ENCODE measurements at regions not wholly inside any gene's neighbourhood (a gene's known extent, or its start where the extent isn't known, plus 50 kb on each side); places are given as distances from the start of the nearest gene placed in this dataset.
"Not testable (repeated sequence)": the region's sequence is repeated elsewhere in the genome, so short reads cannot be mapped to it uniquely, and the experiment has no call there.

DNA sequence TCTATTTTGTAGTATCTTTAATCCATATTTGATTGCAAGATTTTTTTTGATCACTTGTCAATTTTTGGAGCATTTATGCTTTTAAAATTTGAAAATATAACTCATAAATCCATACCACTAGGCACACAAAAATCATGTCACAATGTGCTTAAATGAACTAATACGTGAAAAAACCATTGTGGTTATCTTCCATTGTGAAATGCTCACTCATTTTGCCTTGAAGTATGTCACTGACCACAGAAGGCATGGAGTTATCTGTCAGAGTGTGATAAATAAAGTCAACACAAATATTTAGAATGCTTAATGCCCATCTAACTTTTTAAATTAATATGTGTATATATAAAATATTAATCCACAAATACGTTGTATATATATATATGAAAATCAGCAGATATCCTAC lies 347.2 kb downstream of the PTPRC start:
- DNase-seq: no peak

GRCh38 chr1:198986442-198986841 lies 347.6 kb downstream of the PTPRC start:
- no peak for DNase-seq

GRCh38 chr1:199002661-199003060 lies 363.8 kb downstream of the PTPRC start:
- DNase-seq: no peak

DNA sequence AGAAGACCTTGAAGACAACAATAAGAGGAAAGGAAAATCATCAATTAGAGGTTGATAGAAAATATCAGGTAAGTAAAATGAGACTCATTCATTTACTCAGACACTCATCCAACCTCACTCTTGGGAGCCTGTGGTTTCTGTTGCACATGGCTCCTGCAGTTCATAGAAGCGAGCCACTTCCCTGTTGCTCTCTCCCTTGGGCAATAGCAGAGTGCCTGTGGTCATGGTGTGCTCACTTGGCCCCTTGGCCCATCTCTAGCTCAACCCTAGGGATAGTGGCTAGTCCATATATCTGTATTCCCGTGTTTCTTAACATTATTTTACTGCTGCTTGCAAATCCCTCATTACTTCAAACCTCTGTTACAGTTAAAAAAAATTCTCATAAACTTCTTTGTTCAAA lies 368.6 kb downstream of the PTPRC start:
- no peak for DNase-seq

- no peak for DNase-seq
These were observed 370.6 kb downstream of the PTPRC start for GRCh38 chr1:199009447-199009846.

- no peak for DNase-seq
These were observed 371.7 kb downstream of the PTPRC start for GRCh38 chr1:199010492-199010891.

DNA sequence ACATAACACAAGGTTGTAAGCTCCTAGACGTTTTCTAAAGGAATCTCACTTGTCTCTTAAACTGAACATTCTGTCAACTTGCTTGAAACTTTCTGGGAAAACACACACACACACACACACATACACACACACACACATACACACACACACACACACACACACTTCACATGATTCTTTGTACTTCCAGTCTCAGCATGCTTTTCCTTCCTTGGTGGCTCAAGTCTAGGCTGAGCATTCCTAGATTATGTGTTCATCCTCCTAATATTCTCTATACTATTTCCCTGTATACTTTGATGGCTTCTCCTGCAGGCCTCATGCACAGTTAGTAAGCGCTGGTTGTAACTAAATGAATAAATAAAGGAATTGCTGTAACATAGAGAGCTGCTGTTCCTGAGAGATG lies 372.1 kb downstream of the PTPRC start:
- no peak for DNase-seq

- no peak for DNase-seq
These were observed 377.0 kb downstream of the PTPRC start for GRCh38 chr1:199015799-199016198.

DNA sequence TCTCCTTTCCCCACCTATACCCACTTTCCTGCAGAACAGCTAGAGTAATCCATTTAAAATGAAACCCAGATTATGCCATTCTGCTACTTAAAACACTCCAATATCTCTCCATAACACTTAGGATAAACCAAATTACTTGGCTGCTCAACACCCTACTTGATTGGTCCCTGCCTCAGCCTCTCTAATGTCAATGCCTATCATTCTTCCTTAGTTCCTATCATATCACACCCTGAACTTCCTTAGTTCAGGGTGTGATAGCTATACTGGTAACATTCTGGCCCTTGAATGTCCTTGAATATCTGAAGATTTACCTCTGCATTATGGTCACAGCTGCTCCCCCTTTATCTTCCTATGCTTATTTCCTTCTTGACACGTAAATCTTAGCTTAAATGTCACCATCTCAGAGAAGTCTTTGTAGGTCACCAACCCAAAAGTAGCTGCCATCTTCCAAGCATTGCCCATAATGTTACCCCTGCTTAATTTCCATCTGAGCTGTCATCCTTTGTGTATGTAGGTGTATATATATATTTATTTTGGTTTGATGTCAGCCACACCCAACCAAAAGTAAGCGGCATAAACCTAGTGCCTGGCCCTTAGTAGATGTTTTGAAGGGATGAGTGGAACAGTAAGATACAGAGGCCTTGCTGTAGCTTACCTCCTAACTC lies 379.8 kb downstream of the PTPRC start:
- DNase-seq: no peak

- no peak for DNase-seq
These were observed 381.2 kb downstream of the PTPRC start for GRCh38 chr1:199020051-199020450.

- DNase-seq: no peak
These were observed 382.1 kb downstream of the PTPRC start for GRCh38 chr1:199020904-199021303.

DNA sequence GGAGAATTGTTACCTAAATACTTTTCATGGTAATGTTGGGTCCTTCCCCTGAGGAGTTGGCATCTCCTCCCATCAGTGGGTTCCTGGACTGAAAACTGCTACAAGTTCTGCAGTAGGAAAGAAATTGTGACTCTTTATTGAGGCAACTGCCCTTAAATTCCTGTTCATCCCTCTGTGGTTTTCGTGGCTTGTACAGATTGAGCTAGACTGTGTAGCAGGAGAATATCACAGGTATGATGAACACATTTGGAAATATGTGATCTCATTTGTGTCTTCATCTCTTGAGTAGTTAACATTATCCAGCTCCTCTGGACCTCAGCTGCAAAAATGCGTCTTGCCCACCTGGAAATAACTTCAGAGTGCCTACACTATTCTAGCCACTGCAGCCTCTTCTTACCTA lies 390.6 kb downstream of the PTPRC start:
- DNase-seq: no peak

DNA sequence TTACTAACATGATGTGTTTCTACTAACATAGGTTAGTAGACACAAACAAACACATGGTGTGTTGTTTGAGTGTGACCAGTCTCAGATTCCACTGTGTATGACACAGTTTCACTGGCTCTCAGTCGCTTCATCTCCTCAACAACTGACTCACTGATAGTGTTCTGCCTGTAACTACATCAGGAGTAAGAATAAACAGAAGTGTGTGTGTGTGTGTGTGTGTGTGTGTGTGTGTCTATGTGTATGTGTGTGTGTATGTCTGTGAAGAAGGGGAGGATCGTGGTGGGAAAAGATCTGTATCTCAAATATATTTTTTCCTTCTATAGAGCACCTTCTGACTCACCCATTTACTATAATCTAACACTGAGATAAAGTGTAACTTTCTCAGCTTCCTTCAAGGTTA lies 391.0 kb downstream of the PTPRC start:
- DNase-seq: no peak

- not testable (repeated sequence) for DNase-seq
These were observed 391.7 kb downstream of the PTPRC start for GRCh38 chr1:199030541-199030940.

DNA sequence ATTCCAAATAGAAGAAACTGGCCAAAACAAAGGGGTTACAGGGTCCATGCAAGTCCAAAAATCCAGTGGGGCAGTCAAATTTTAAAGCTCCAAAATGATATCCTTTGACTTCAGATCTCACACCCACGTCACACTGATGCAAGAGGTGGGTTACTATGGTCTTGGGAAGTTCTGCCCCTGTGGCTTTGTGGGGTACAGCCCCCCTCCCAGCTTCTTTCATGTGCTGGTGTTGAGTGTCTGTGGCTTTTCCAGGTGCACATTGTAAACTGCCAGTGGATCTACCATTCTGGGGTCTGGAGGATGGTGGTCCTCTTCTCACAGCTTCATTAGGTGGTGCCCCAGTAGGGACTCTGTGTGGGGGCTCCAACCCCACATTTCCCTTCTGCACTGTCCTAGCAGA lies 392.3 kb downstream of the PTPRC start:
- not testable (repeated sequence) for DNase-seq

- not testable (repeated sequence) for DNase-seq
These were observed 393.6 kb downstream of the PTPRC start for GRCh38 chr1:199032479-199032878.

DNA sequence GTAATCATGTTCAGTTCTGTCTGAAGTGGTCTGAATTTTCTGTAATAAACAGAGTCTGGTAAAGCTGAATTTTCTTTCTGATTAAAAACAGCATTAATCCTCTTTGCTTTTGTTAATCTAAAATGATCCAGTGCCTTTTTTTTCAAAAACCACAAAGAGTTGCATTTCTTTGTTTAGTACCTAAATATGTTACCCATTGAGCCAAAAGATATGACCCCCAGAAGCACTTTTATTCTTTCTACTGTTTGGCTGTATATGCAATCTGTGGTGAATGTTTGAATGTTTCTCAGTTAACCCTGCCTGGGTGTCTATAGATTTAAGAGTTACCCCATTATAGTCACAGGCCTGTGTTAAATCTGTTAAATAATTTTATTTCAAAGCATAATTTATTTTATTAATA lies 394.8 kb downstream of the PTPRC start:
- no peak for DNase-seq

DNA sequence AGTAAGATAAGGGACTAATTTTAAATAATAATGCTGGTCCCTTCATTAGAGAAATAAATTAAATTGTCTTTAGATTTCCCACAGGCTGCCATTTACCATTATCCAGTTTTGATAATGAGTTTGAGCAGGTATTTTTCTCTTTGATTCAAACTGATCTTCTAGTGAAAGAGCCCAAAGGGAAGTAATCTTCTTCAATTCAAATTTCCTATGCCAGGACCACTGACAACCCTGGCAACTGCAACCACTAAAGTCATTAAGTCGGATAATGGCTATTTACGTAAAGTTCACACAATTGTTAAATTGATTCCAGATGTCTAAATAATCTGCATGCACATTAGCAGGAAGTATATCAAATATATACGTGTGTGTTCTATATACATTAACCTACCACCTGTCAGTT lies 399.3 kb downstream of the PTPRC start:
- no peak for DNase-seq

- no peak for DNase-seq
These were observed 401.5 kb downstream of the PTPRC start for GRCh38 chr1:199040076-199040905.

DNA sequence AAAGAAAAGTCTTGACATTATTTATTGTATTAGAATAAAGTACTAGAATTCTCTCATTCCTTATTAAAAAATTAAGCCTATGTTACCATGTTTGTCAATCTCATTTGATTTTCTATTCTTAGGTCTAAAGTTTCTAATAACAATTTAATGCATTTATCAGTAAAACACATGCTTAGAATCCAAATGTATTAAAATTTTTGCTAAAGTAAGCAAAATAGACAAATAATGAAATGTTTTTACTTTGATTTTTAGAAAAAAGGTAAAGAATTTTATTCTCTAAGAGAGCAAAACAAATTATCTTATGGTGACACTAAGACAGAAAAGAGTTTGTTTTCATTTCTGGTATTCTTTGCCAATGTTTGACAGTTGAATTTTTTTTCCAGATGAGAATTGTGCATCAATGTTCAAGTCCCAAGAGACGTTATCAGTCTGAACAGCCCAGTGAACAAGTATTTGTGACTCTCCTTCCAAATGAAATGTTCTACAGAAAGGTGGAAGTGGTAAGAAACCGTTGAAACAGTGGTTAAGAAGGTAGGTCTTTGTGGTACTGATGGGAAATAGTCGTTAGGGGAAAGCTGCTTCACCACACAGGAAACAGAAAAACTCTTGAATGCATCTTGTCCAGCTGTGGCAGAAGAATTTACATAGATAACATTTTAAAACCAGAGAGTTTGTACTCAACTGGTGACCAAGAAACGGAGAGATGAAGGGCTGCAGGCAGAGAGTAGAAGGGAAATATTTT lies 402.5 kb downstream of the PTPRC start:
- no peak for DNase-seq

- DNase-seq: no peak
These were observed 403.4 kb downstream of the PTPRC start for GRCh38 chr1:199042193-199042592.

GRCh38 chr1:199044191-199044590 lies 405.4 kb downstream of the PTPRC start:
- no peak for DNase-seq

DNA sequence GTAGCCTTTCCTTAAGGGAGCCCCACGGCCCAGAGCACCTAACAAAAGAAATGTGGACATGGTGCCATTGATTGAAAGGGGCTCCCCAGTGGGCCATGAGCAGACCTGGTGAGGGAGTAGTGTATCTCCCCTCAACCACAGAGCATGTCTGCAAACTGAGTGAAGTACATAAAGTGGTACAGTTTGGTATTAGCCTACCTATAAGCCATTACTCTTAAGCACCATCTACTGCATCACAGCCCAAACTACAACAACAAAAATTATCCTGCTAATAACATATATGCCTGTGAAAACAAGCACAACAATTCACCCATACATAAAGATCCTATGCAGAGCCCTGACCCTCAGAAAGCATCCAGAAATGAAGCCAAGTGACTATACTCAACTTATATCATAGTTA lies 407.8 kb downstream of the PTPRC start:
- no peak for DNase-seq

DNA sequence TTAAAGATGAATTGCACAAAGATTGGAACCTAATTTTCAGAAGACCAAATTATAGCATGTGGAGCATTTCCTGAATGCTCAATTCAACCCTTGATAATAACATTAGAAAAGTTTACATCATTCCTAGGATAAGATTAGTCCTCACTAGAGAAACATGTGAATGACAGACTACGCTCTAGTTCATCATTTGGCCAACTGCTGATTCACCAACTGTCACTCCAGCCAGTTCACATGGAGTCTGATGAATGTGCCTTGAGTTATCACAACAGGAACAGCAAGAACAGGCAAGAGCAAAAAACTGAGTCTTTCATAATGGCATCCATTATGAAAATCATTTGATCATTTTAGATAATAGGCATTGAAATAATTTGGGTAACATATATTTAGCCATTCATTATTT lies 415.9 kb downstream of the PTPRC start:
- no peak for DNase-seq

All from NCI-H510A (cell line).